Lower leg skin (tissue), 4 donors: ENCODE measurements at regions not wholly inside any gene's neighbourhood (a gene's known extent, or its start where the extent isn't known, plus 50 kb on each side); places are given as distances from the start of the nearest gene placed in this dataset.

ENCODE experiments used
- DNase-seq, 2 donors: peaks; one replicate each; pipeline ENCODE4 v3.0.0-alpha.2; 2019; ENCODE audit warnings: low spot score in 2 of 2
- H3K4me3 ChIP-seq: fragments of 200-600 bp; sonication (generic); 2 replicates; pipeline ENCODE4 v1.5.1; 2017; ENCODE audit warnings: mild to moderate bottlenecking, low read depth; ENCODE audit not compliant: poor library complexity, severe bottlenecking
- POLR2A ChIP-seq, 2 donors: fragments of 450-650 bp; IDR thresholded peaks; one replicate each; pipeline ENCODE4 v1.6.1; 2016 to 2017; ENCODE audit warnings: antibody characterized with exemption in 2 of 2, mild to moderate bottlenecking in 1 of 2, moderate library complexity in 1 of 2
- WGBS, 2 donors: methylation state at CpG; one replicate each; pipeline ENCODE4 v1.1.5; 2018; 5-methylcytosine and 5-hydroxymethylcytosine counted together
- intact Hi-C: fragments of 100-400 bp; cut with DNase I; formaldehyde crosslinking; loops from one replicate; pipeline ENCODE4 v1.15.0; 2023; ENCODE audit warnings: low total_unique reads
- TF ChIP-seq, protein P1 (sequence below), 3 donors: fragments of 450-650 bp; IDR thresholded peaks; one replicate each; pipeline ENCODE4 v1.5.1; 2016; ENCODE audit warnings: antibody characterized with exemption in 3 of 3, mild to moderate bottlenecking in 3 of 3, moderate library complexity in 2 of 3

DNA sequence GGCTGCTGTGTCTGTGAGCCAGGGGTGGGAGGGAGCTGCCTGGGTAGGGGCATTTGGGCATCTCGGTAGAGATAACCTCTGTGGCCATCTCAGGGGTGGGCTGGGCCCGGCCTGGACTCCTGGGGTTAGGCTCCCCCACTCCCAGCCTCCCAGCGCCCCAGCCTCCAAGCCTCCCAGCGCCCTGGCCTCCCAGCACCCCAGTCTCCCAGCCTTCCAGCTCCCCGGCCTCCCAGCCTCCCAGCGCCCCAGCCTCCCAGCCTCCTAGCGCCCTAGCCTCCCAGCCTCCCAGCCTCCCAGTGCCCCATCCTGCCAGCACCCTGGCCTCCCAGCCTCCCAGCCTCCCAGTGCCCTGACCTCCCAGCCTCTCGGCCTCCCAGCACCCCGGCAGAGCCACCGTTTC, 85.1 kb upstream of the TTC34 start:
- TF ChIP-seq POLR2A (IDR thresholded peaks at IDR 0.05) = no peak
- TF ChIP-seq, protein P1, sequence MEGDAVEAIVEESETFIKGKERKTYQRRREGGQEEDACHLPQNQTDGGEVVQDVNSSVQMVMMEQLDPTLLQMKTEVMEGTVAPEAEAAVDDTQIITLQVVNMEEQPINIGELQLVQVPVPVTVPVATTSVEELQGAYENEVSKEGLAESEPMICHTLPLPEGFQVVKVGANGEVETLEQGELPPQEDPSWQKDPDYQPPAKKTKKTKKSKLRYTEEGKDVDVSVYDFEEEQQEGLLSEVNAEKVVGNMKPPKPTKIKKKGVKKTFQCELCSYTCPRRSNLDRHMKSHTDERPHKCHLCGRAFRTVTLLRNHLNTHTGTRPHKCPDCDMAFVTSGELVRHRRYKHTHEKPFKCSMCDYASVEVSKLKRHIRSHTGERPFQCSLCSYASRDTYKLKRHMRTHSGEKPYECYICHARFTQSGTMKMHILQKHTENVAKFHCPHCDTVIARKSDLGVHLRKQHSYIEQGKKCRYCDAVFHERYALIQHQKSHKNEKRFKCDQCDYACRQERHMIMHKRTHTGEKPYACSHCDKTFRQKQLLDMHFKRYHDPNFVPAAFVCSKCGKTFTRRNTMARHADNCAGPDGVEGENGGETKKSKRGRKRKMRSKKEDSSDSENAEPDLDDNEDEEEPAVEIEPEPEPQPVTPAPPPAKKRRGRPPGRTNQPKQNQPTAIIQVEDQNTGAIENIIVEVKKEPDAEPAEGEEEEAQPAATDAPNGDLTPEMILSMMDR (IDR thresholded peaks at IDR 0.05) = no peak
- intact Hi-C loops = no loop called here
- no peak for DNase-seq
- no peak overlapping the region for H3K4me3 ChIP-seq
- 88 to 92% methylated on average over 10 of the region's 10 CpGs for WGBS, 2 donors

DNA sequence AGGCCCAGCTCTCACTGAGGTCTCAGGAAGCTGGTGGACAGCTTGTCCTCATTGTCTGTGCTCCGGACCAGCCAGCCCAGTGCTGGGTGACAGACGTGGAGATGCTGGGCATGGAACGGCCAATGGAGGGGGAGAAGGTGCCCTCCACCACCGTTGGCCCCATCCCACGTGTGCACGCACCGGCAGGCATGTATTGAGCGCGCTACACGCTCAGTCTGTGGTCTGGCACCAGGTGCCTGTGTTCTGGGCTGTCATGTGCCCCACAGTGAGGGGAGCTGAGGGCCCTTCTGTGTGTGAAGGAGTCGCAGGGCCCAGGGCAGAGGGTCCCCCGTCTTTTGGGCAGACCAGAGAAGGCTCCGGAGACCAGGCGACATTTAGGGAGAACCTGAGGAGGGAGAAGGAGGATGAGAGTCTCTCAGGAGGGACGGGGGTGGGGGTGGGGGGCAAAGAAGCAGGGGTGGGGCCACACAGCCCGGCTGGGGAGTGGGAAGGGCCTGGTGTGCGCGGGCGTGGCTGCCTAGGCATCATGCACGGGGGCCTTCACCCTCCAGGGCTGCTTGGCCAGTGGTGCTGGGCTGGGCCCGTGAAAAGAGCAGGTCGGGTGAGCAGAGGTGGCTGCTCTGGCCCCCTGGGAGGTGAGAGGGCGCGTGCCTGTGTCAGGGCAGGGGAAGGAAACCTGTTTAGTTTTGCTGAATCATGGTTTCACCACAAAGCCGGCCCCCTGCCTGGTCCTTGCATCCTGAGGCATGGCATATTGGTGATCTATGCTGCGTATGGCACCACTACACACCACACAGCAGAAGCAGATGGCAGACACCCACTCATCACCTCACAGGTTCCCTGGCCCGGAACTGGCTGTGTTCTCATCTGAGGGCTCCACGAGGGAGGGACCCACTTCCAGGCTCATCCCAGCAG, 86.7 kb upstream of the TTC34 start:
- WGBS, 2 donors = 66 to 70% methylated on average over 25 to 26 of the region's 28 CpGs
- TF ChIP-seq POLR2A (IDR thresholded peaks at IDR 0.05) = no peak
- TF ChIP-seq, protein P1 (IDR thresholded peaks at IDR 0.05) = no peak
- no peak overlapping the region for H3K4me3 ChIP-seq
- intact Hi-C loops = no loop called here
- DNase-seq = no peak

- 59 to 67% methylated on average over 13 of the region's 14 CpGs for WGBS, 2 donors
- DNase-seq = no peak
- intact Hi-C loops = no loop called here
- no peak overlapping the region for H3K4me3 ChIP-seq
- TF ChIP-seq, protein P1 (IDR thresholded peaks at IDR 0.05) = no peak
- TF ChIP-seq POLR2A (IDR thresholded peaks at IDR 0.05) = no peak
Observed at GRCh38 chr1:2890221-2890850, 88.8 kb upstream of the TTC34 start.

- WGBS, 2 donors = 62 to 76% methylated on average over 20 to 21 of the region's 22 CpGs
- no peak for TF ChIP-seq POLR2A (IDR thresholded peaks at IDR 0.05)
- TF ChIP-seq, protein P1 (IDR thresholded peaks at IDR 0.05) = no peak
- intact Hi-C loops = no loop called here
- no peak for DNase-seq
- no peak overlapping the region for H3K4me3 ChIP-seq
Observed at GRCh38 chr1:2891923-2892448, 90.5 kb upstream of the TTC34 start.

- 88 to 92% methylated on average over 19 to 20 of the region's 20 CpGs for WGBS, 2 donors
- TF ChIP-seq POLR2A (IDR thresholded peaks at IDR 0.05) = no peak
- TF ChIP-seq, protein P1 (IDR thresholded peaks at IDR 0.05) = no peak
- intact Hi-C loops = no loop called here
- no peak for DNase-seq
- H3K4me3 ChIP-seq = no peak overlapping the region
Observed at GRCh38 chr1:2893473-2894120, 92.1 kb upstream of the TTC34 start.
